ENCODE measurements at regions not wholly inside any gene's neighbourhood (a gene's known extent, or its start where the extent isn't known, plus 50 kb on each side); places are given as distances from the start of the nearest gene placed in this dataset.

GRCh38 chr3:53996141-53996874 lies 104.6 kb upstream of the SELENOK start:
- no peak overlapping the region for H3K4me2 ChIP-seq (ENCODE audit: low read depth, low read length, poor library complexity, severe bottlenecking)
- peak; percentile 64 for DNase-seq

GRCh38 chr3:53994986-53995603 lies 103.4 kb upstream of the SELENOK start:
- Histone ChIP-seq H3K4me1 (ENCODE audit: low read length) (peaks cover 9% of the 10 kb centered on the region), H3K4me3 (ENCODE audit: low read length) (no peak overlapping the region), H4K20me1 (ENCODE audit: insufficient read depth, low read depth, low read length) (no peaks in the 10 kb centered on the region), H3K9ac (ENCODE audit: low read length) (no peak overlapping the region), H3K9me3 (ENCODE audit: low read length) (no peaks in the 10 kb centered on the region), H3K36me3 (ENCODE audit: insufficient read depth, low read length) (no peaks in the 10 kb centered on the region), H3K4me2 (ENCODE audit: low read depth, low read length, poor library complexity, severe bottlenecking) (no peak overlapping the region), H3K27me3 (ENCODE audit: low read length) (no peaks in the 10 kb centered on the region), H3K27ac (ENCODE audit: low read length) (no peak overlapping the region), H2AFZ (ENCODE audit: low read length) (no peak overlapping the region), H3K9me2 (replicated peaks; ENCODE audit: insufficient read depth, low read length) (no peaks in the 10 kb centered on the region), H3K79me2 (ENCODE audit: low read length) (no peaks in the 10 kb centered on the region)
- no peak for DNase-seq

More at GRCh38 chr3:53996141-53996874, 104.6 kb upstream of the SELENOK start:
- Histone ChIP-seq H3K27me3 (ENCODE audit: low read length) (no peaks in the 10 kb centered on the region), H2AFZ (ENCODE audit: low read length) (0 out of 2 replicates have a peak overlapping the region, but pooled peaks have one; percentile 21), H3K79me2 (ENCODE audit: low read length) (no peaks in the 10 kb centered on the region), H3K27ac (ENCODE audit: low read length) (no peak overlapping the region), H3K4me3 (ENCODE audit: low read length) (no peak overlapping the region), H3K9me2 (replicated peaks; ENCODE audit: insufficient read depth, low read length) (no peaks in the 10 kb centered on the region), H3K9ac (ENCODE audit: low read length) (no peak overlapping the region), H3K9me3 (ENCODE audit: low read length) (no peaks in the 10 kb centered on the region), H3K36me3 (ENCODE audit: insufficient read depth, low read length) (no peaks in the 10 kb centered on the region), H4K20me1 (ENCODE audit: insufficient read depth, low read depth, low read length) (no peaks in the 10 kb centered on the region), H3K4me1 (ENCODE audit: low read length) (peaks cover 9% of the 10 kb centered on the region)

GRCh38 chr3:53991240-53991639 lies 99.6 kb upstream of the SELENOK start:
- Histone ChIP-seq H3K9ac (ENCODE audit: low read length) (no peak overlapping the region), H3K27me3 (ENCODE audit: low read length) (no peaks in the 10 kb centered on the region), H3K36me3 (ENCODE audit: insufficient read depth, low read length) (no peaks in the 10 kb centered on the region), H3K4me2 (ENCODE audit: low read depth, low read length, poor library complexity, severe bottlenecking) (no peak overlapping the region), H4K20me1 (ENCODE audit: insufficient read depth, low read depth, low read length) (no peaks in the 10 kb centered on the region), H2AFZ (ENCODE audit: low read length) (no peak overlapping the region), H3K9me3 (ENCODE audit: low read length) (no peaks in the 10 kb centered on the region), H3K4me3 (ENCODE audit: low read length) (no peak overlapping the region), H3K9me2 (replicated peaks; ENCODE audit: insufficient read depth, low read length) (no peaks in the 10 kb centered on the region), H3K27ac (ENCODE audit: low read length) (no peak overlapping the region), H3K79me2 (ENCODE audit: low read length) (no peaks in the 10 kb centered on the region), H3K4me1 (ENCODE audit: low read length) (peaks cover 5% of the 10 kb centered on the region)
- no peak for DNase-seq

GRCh38 chr3:53989946-53990345 lies 98.3 kb upstream of the SELENOK start:
- H3K27ac ChIP-seq (ENCODE audit: low read length) = no peak overlapping the region
- no peaks in the 10 kb centered on the region for H3K4me1 ChIP-seq (ENCODE audit: low read length)
- no peaks in the 10 kb centered on the region for H3K9me2 ChIP-seq (replicated peaks; ENCODE audit: insufficient read depth, low read length)
- H3K9ac ChIP-seq (ENCODE audit: low read length) = no peak overlapping the region
- H3K79me2 ChIP-seq (ENCODE audit: low read length) = no peaks in the 10 kb centered on the region
- H3K27me3 ChIP-seq (ENCODE audit: low read length) = no peaks in the 10 kb centered on the region
- H4K20me1 ChIP-seq (ENCODE audit: insufficient read depth, low read depth, low read length) = no peaks in the 10 kb centered on the region
- no peaks in the 10 kb centered on the region for H3K36me3 ChIP-seq (ENCODE audit: insufficient read depth, low read length)
- no peak overlapping the region for H3K4me3 ChIP-seq (ENCODE audit: low read length)
- H3K4me2 ChIP-seq (ENCODE audit: low read depth, low read length, poor library complexity, severe bottlenecking) = no peak overlapping the region
- no peaks in the 10 kb centered on the region for H3K9me3 ChIP-seq (ENCODE audit: low read length)
- H2AFZ ChIP-seq (ENCODE audit: low read length) = no peak overlapping the region
- DNase-seq = no peak

- Histone ChIP-seq H3K79me2 (ENCODE audit: low read length) (no peaks in the 10 kb centered on the region), H3K4me2 (ENCODE audit: low read depth, low read length, poor library complexity, severe bottlenecking) (no peak overlapping the region), H3K27ac (ENCODE audit: low read length) (no peak overlapping the region), H3K27me3 (ENCODE audit: low read length) (no peaks in the 10 kb centered on the region), H3K9ac (ENCODE audit: low read length) (no peak overlapping the region), H2AFZ (ENCODE audit: low read length) (no peak overlapping the region), H3K36me3 (ENCODE audit: insufficient read depth, low read length) (no peaks in the 10 kb centered on the region), H4K20me1 (ENCODE audit: insufficient read depth, low read depth, low read length) (no peaks in the 10 kb centered on the region), H3K4me3 (ENCODE audit: low read length) (no peak overlapping the region), H3K9me3 (ENCODE audit: low read length) (no peaks in the 10 kb centered on the region), H3K9me2 (replicated peaks; ENCODE audit: insufficient read depth, low read length) (no peaks in the 10 kb centered on the region), H3K4me1 (ENCODE audit: low read length) (no peaks in the 10 kb centered on the region)
- no peak for DNase-seq
Observed at GRCh38 chr3:53989451-53989850, 97.8 kb upstream of the SELENOK start.

- H2AFZ ChIP-seq (ENCODE audit: low read length) = no peak overlapping the region
- no peaks in the 10 kb centered on the region for H3K36me3 ChIP-seq (ENCODE audit: insufficient read depth, low read length)
Observed at GRCh38 chr3:53978386-53978785, 86.7 kb upstream of the SELENOK start.

GRCh38 chr3:53975382-53975781 lies 83.7 kb upstream of the SELENOK start:
- Histone ChIP-seq H3K4me2 (ENCODE audit: low read depth, low read length, poor library complexity, severe bottlenecking) (no peak overlapping the region), H3K4me3 (ENCODE audit: low read length) (no peak overlapping the region), H3K27ac (ENCODE audit: low read length) (no peak overlapping the region), H3K36me3 (ENCODE audit: insufficient read depth, low read length) (no peaks in the 10 kb centered on the region), H3K4me1 (ENCODE audit: low read length) (no peaks in the 10 kb centered on the region), H3K9me3 (ENCODE audit: low read length) (0 out of 2 replicates have a peak, but pooled peaks cover 3% of the 10 kb centered on the region), H2AFZ (ENCODE audit: low read length) (no peak overlapping the region), H3K27me3 (ENCODE audit: low read length) (no peaks in the 10 kb centered on the region), H4K20me1 (ENCODE audit: insufficient read depth, low read depth, low read length) (no peaks in the 10 kb centered on the region), H3K79me2 (ENCODE audit: low read length) (no peaks in the 10 kb centered on the region), H3K9ac (ENCODE audit: low read length) (no peak overlapping the region), H3K9me2 (replicated peaks; ENCODE audit: insufficient read depth, low read length) (no peaks in the 10 kb centered on the region)
- no peak for DNase-seq

More at GRCh38 chr3:53978386-53978785, 86.7 kb upstream of the SELENOK start:
- Histone ChIP-seq H3K27me3 (ENCODE audit: low read length) (no peaks in the 10 kb centered on the region), H3K9me2 (replicated peaks; ENCODE audit: insufficient read depth, low read length) (no peaks in the 10 kb centered on the region), H3K79me2 (ENCODE audit: low read length) (no peaks in the 10 kb centered on the region), H3K9me3 (ENCODE audit: low read length) (no peaks in the 10 kb centered on the region), H3K4me2 (ENCODE audit: low read depth, low read length, poor library complexity, severe bottlenecking) (no peak overlapping the region), H3K9ac (ENCODE audit: low read length) (no peak overlapping the region), H3K4me1 (ENCODE audit: low read length) (no peaks in the 10 kb centered on the region), H3K27ac (ENCODE audit: low read length) (no peak overlapping the region), H4K20me1 (ENCODE audit: insufficient read depth, low read depth, low read length) (no peaks in the 10 kb centered on the region), H3K4me3 (ENCODE audit: low read length) (no peak overlapping the region)
- DNase-seq = no peak

GRCh38 chr3:53974324-53974723 lies 82.7 kb upstream of the SELENOK start:
- no peaks in the 10 kb centered on the region for H3K9me2 ChIP-seq (replicated peaks; ENCODE audit: insufficient read depth, low read length)
- no peaks in the 10 kb centered on the region for H4K20me1 ChIP-seq (ENCODE audit: insufficient read depth, low read depth, low read length)
- no peaks in the 10 kb centered on the region for H3K79me2 ChIP-seq (ENCODE audit: low read length)
- H3K36me3 ChIP-seq (ENCODE audit: insufficient read depth, low read length) = no peaks in the 10 kb centered on the region
- H3K9ac ChIP-seq (ENCODE audit: low read length) = no peak overlapping the region
- H3K9me3 ChIP-seq (ENCODE audit: low read length) = 0 out of 2 replicates have a peak, but pooled peaks cover 3% of the 10 kb centered on the region
- no peak for DNase-seq
- no peak overlapping the region for H3K4me3 ChIP-seq (ENCODE audit: low read length)
- no peak overlapping the region for H2AFZ ChIP-seq (ENCODE audit: low read length)
- H3K27me3 ChIP-seq (ENCODE audit: low read length) = no peaks in the 10 kb centered on the region
- no peaks in the 10 kb centered on the region for H3K4me1 ChIP-seq (ENCODE audit: low read length)
- H3K27ac ChIP-seq (ENCODE audit: low read length) = no peak overlapping the region
- H3K4me2 ChIP-seq (ENCODE audit: low read depth, low read length, poor library complexity, severe bottlenecking) = no peak overlapping the region
